GM20431 (cell line): ENCODE measurements at regions not wholly inside any gene's neighbourhood (a gene's known extent, or its start where the extent isn't known, plus 50 kb on each side); places are given as distances from the start of the nearest gene placed in this dataset.
"Not testable (repeated sequence)": the region's sequence is repeated elsewhere in the genome, so short reads cannot be mapped to it uniquely, and the experiment has no call there.

ENCODE experiments used
- in situ Hi-C: fragments of 300-500 bp; cut with MseI, MboI; formaldehyde crosslinking; loops from one replicate; pipeline ENCODE4 v1.15.0; 2020; ENCODE audit warnings: low sequenced_read_pairs; ENCODE audit not compliant: unreplicated experiment

DNA sequence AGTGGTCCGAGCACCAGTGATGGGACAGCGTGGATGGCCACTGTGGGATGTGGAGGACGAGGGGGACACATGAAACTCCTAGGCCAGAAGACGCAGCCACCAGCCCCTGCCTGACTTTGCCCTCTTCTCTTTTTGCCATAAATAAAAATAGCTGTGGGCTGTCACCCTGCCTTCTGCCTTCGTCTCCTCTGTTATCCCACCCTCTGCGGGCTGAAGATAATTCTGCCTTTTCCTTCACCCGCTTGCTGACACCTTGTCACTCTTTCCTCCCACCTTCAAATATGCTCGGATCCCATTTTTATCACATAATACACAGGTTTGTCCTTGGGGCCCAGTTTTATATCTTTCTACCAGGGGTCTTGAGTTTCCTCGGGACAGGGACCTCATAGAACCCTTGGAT is 87.6 kb upstream of the CIBAR2 start:
- in situ Hi-C loops = no loop called here

DNA sequence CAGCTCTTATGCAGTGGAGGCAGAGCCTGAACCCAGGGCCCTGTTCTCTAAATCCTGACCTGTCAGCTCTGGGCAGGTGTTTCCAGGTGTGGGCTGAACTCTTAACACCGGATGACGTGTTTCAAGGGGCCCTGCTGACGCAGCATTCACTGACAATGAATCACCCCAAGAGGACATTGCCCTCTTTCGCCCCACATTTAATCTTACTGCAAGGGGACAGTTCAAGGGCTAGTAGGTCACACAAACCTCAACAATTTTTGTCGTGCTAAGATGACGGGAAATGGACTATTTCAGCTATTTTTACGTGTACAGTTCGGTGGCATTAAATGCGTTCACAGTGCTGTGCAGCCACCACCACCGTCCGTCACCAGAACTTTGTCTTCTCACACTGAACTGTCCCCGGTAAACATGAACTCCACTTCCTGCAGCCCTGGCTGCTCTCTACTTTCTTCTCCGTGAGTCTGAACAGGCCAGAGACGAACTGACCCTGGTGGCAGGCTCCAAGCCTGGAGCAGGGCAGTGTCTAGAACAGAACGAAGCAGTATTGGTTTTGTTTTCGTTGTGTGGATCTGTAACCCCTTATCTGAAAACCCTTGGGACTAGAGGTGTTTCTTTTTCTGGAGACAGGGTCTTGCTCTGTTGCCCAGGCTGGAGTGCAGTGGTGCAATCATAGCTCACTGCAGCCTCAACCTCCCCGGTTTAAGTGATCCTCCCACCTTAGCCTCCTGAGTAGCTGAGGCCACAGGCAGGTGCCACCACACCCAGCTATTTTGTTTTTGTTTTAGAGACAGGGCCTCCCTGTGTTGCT is 88.4 kb upstream of the CIBAR2 start:
- in situ Hi-C loops = no loop called here

DNA sequence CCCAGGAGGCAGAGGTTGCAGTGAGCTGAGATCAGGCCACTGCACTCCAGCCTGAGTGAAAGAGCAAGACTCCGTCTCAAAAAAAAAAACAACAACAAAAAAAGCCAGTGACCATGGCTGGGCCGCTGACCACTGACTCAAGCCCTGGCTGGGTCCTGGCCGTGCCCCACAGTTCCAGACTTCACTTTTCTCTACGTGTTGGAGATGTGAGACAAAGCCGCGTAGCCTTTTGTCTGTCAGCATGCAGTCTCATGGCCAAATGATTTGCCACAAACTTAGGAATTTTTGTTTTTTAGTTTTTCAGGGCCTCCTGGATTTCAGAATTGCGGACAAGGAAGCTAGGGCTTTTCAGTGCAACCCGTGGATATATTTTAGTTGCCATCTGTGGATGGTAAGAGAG is 89.3 kb upstream of the CIBAR2 start:
- in situ Hi-C loops = no loop called here

DNA sequence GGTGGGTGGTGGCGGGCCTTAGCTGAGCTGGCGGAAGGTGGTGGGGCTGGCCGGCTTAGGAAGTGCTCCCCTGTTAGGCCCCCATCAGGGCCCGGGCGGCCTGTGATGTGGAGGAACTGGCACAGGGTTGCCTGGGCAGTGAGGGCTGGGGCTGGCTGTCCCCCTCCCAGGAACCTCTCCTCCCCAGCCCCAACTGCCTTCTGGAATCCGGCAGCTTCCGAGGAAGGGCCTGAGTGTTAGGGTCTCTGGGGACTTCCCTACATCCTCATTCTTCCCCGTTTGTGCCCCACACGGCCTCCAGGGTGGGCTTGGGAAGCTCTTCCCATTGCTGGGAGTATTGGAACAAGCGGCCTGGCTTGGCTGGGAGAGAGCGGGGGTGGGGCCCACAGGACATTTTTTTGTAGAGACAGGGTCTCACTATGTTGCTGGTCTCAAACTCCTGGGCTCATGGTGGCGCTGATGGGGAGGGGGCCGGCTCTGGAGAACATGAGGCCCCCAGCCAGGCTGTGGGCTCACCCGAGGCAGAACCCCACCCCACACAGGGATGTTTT is 89.9 kb upstream of the CIBAR2 start:
- in situ Hi-C loops = no loop called here

DNA sequence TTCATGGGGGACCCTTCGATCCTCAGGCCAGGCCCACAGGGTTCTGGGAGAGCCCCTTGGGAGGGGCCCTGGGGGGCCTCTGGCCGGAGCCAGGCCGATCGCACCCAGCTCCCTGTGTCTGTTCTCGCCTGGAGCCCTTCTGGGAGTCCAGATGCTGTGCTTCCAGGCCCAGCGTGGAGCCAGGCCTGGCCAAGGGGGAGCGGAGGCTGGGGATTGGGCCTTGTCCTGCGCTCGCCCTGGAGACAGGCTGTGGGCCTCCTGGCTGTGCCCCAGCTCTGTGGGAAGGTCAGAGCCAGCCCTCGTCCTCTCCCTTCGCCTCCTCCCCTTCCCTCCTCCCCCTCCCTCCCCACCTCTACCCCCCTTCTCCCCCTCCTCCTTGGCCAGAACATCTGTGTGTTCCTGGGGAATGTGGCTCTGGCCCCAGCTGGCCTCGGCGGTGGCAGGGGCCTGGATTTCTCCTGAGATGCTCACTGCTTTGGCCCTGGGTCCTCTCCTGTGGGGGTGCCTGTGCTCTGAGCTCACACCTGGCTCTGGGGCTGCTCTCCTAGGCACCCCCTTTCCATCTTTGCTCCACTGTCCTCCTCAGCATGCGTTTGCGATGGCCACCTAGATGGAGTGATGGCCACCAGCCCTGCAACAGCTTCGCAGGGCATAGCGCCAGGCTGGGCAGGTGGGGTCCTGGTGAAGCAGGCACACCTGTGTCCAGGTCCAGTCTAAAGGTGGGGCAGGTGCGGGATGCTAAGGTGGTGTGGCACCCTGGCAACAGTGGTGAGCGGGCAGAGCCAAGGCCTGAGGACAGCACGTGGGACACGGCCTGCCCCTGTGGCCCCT is 90.6 kb upstream of the CIBAR2 start:
- in situ Hi-C loops = no loop called here

DNA sequence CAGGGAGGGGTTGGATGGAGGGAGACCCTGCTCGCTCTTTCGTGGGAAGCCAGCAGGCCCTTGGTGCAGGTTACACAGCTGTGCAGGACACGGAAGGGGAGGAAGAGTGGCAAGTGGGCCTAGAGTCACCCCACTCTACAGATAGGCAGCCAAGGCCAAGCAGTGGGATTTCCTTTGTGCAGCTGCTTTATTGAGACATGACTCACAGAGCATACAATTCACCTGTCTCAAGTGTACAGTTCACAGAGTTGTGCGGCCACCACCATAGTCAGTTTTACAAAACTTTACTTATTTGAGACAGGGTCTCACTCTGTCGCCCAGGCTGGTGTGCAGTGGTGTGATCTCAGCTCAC is 91.2 kb upstream of the CIBAR2 start:
- in situ Hi-C loops = no loop called here

DNA sequence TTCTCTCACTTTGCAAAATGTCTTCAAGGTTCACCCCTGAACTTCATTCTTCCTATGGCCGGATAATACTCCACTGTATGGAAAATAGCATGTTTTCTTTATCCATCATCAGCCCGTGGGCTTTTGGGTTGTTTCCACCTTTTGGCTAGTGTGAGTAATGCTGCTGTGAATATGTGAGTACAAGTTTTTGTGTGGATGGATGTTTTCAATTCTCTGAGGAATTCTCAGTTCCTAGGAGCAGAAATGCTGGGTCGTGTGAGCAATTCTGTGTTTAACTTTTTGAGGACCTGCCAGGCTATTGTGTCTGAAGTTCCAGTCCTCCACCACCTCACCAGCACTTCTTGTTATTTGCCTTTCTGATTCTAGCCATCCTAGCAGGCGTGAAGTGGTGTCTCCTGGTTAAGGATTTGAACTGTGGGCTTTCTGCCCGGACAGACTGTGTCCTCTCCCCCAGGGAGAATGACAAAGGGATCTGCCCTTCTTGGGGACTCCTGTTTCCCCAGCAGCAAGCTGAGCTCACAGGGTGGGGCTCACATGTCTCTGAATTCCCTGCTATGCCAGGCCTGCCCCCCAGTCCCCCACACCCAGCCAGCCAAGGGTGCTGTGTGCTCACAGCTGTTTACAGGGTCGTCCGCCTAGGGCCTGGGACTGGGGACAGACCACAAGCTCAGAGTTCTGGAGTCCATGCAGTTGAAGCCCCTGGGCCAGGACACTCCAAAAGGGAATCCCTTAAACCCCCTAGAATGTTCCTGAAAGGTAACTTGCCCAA is 92.2 kb upstream of the CIBAR2 start:
- in situ Hi-C loops = no loop called here

DNA sequence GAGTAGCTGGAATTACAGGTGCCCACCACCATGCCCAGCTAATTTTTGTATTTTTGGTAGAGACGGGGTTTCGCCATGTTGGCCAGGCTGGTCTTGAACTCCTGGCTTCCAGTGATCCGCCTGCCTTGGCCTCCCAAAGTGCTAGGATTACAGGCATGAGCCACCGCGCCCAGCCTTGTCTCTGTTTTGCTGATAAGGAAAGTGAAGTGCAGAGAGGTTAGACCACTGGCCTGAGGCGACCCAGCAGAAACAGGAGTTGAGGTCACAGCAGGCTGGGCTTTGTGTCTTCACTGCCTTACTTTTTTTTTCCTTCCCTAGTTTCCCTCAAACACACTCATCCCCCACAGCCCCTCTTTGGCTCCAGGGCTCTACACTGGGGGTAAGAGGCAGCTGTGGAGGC is 93.0 kb upstream of the CIBAR2 start:
- in situ Hi-C loops = not testable (repeated sequence)

DNA sequence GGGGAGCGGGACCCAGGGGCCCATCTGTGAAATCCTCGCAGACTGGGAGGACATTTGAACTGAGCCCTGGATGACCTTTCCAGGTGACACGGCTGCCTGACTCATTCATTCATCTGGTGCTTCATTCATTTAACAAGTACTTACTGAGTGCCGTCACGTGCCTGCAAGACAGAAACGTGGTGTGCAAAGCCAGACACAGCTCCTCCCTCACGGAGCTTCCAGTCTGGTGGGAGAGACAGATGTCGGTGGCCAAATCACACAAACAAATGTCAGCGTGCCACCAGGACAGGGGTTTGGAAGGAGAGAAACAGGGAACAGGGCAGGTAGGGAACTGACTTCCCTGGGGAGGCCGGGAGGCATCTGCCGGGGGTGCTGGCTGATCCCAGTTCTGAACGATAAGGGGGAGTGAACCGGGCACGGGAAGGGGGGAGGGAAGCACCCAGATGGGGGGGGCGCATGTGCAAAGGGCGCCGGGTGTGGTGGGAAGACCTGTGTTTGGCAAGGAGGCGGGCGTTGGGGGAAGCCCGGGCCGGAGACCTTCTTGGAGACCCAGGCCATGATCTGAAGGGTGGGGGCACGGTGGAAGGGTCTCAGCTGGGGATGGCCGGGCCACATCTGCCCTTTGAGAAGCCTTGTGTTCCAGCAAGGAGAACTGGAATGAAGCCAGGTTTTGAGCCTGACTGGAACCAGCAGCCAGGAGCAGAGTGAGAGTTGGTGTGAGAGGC is 93.6 kb upstream of the CIBAR2 start:
- in situ Hi-C loops = no loop called here

DNA sequence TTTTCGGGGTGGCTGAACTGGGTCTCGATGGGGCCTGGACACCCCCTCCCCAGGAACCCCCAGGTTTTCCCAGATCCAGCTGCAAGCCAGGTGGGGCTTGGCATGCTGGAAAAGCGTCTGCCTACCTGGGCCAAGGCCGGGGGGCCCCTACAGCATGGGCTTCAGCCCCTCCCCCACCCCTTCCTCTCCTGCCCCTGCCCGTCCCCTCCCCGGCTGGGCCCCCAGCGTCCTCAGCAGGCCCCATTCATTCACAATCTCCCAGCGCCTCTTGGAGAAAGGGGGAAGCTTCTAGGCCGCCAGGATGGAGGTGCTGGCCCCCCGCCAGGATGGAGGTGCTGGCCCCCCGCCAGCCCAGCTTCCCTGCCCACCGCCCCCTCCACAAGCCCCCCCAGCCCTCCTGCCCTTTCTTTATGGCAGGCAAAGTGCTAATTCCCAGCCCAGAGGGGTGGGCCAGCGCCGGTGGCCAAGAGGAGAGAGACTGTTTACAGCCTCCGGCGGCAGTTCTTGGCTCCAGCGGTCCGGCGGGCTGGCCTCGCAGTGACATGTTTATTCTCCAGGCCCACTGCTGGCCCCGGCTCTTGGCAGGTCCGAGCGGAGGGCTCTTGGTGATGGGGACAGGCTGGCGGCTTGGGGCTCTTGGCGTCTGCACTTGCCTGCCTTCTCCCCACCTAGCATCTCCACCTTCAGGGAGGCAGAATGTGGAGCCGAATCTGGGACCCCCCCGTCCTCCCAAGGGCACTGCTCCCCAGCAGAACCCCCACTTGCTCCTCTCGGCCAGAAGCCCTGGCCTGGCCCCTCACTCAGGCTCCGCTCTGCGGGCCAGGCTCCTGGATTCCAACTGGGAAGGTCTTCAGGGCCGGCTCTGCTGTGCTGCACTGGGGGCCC is 94.4 kb upstream of the CIBAR2 start:
- in situ Hi-C loops = no loop called here

DNA sequence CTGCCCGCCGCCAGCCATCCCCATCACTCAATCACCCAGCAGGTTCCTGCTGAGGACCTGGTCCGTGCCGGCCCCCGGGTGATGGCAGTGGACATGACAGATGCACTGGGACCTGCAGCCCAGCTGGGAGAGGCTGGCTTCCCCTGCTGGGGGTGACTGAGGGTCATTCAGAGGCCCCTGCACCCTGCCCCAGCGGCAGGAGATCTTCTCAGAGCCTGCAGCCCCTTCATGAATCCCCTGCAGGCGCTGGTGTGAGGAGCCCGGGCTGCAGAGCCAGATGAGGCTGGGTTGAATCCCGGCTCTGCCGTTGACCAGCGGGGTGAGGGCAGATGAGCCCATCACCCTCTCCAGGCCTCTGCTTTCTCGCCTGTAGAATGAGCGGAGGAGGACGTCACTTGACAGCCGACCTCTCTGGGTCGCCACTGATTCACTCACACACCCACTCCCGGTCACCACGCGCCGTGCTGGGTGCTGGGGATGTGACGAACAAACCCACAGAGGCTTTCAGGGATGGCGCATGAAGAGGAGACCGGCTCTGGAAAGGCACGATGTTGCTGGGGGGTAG is 95.2 kb upstream of the CIBAR2 start:
- in situ Hi-C loops = no loop called here

DNA sequence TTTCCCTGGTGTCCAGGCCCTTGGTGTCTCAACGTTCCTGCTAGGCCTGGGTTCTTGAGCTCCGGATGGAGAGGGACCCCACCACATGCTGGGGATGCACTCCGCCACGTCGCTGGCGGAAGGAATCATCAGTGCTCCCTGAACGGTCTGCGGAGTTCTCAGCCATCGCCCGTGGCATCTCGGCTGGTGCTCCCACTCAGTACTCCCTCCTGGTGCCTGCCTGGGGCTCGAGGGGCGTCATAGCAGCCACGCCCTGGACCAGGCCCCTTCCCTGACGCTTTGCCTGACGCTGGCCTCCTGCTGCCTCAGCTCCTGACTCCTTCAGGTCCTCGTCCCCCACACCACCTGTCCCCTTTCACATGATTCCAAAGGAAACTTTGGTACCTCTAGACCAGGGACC is 95.9 kb upstream of the CIBAR2 start:
- in situ Hi-C loops = no loop called here

DNA sequence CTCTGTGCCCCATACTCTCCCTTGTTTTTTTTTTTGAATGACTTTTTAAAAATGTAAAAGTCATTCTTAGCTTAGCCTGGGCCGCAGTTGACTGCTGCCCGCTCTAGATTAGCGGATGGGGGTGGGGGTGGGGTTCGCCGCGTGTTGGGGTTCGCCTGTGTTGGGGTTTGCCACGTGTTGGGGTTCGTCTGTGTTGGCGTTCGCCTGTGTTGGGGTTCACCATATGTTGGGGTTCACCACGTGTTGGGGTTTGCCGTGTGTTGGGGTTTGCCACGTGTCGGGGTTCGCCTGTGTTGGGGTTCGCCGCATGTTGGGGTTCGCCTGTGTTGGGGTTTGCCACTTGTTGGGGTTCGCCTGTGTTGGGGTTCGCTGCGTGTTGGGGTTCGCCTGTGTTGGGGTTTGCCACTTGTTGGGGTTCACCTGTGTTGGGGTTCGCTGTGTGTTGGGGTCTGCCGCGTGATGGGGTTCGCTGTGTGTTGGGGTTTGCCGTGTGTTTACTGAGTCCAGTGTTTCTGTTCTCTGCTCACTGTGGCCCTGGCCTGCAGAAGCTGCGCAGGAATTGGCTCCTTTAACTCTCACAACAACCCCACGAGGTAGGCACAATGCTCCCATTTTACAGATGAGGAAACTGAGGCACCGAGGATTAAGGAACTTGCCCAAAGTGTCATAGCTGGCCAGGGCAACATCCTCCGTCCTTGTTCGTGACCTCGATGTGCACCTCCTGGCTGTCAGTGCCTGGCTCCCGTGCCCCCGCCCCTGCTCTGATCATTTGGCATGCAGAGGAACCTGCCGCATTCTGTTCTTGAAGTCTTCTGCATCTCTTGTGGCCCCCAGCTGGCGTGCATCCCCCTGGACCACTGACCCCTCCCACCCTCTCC is 96.6 kb upstream of the CIBAR2 start:
- in situ Hi-C loops = no loop called here

DNA sequence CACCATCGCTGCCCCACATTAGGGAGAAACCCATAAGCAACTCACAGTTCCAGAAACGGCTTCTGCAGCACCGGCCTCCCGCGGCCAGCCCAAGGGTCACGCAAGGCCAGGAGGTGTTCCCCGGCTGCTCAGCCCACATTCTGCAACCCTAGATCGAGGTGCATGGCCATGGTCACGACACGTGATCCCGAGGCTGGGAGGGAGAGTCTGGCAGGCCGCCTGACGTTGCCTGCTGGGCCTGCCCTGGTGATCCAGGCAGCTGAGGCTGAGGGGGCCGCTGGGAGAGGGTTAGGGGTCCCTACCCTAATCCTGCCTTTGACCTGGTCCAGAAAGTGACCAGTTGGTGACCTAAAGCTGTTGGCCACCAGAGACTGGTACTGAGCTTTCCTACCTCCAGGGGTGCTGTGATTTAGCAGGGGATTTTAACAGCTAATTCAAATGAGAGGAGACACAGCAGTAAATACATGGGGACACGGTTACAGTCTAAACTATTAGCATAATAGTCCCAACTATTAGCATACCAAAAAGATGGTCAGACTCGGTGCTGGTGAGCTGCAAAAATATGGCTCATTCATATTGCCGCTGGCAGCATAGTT is 97.4 kb upstream of the CIBAR2 start:
- in situ Hi-C loops = no loop called here

DNA sequence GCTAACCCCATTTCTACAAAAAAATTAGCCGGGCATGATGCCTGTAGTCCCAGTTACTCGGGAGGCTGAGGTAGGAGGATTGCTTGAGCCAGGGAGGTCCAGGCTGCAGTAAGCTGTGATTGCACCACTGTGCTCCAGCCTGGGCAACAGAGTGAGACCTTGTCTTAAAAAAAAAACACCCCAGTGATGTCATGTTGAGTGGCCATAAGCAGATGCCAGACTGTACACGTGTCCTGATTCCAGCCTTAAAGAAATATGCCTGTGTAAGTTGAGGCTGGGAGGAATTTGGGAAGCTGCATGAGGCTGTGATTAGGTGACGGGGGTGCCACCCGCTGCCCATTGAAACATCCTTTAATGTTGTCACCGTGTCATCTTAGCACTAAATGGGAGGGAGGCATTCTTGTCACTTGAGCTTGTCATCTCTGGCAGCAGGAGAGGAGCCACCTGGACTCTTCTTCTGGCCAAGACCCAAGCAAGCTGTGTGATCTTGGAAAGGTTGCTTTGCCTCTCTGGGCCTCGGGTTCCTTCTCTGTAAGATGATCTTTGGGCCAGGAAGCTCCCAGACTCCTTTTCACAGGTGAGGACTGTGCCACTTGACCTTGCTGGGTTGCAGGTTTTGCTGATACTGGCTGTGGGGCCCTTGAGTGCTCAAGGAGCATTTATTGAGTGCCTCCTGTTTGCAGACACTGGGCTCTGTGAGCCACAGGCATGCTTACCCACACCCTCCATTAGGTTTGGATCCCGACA is 98.3 kb upstream of the CIBAR2 start:
- in situ Hi-C loops = no loop called here

DNA sequence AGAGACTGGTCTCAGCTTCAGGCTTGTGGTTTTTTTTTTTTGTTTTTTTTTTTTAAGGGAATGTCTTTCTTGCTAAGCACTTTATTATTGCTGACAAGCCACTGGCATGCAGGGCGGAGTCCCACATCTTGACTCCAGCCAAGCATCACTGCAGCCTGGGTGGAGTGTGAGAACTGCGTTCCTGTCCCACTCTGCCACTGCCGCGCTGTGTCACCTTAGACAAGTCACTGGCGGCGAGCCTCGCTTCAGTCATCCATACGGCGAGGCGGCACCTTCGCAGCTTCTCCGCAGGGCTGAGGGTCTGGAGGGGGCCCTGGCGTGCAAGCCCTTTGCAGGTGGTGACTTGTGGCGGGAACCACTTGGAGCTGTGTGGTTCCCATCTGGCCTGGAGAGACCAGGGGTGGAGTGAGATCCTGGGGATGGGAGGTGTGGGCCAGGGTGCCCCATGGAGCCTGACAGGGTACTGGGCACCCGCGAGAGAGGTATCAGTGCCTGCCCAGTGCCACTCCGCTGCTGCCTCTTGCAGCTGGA is 99.1 kb upstream of the CIBAR2 start:
- in situ Hi-C loops = no loop called here
